ENCODE measurements at regions not wholly inside any gene's neighbourhood (a gene's known extent, or its start where the extent isn't known, plus 50 kb on each side); places are given as distances from the start of the nearest gene placed in this dataset.
A peak's percentile ranks its signal among the peaks of the same experiment; 100 is the strongest.

DNA sequence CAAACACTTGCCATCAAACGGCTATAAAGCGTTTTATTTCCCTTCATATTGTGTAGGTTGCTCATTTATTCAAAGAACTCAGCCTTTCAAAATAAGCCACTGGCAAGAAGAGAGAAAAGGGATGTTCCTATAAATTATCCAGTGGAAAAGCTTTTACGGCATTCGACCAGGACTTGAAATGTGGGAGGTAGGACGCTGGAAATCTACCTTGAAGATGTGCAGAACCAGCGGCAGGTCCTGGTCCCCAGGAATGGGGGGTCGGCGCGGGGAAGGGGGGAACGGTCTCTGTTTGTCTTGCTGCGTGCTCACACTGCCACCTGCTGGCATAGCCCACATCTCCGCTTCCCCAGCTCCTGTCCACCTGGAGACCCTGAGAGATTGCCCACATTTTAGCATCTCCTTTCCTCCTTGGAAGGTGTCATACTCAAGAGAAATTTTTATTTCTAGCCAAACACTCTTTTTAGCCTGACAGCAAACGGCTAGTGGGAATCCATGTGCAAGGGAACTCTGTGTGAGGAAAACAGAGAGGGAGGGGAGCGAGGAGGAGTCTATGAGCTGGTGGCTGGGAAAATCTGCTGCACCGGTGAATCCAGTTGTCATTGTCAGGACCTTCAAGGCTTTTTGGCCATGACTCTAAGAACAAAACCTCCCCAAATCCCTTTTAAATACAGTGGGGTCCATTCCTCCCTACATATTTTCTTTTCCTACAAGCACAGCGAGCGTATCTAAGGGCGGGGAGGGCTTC lies 349.0 kb upstream of the PKDCC start:
- DNase-seq (ENCODE audit: low read depth) = no peak
- TF ChIP-seq, protein P1, sequence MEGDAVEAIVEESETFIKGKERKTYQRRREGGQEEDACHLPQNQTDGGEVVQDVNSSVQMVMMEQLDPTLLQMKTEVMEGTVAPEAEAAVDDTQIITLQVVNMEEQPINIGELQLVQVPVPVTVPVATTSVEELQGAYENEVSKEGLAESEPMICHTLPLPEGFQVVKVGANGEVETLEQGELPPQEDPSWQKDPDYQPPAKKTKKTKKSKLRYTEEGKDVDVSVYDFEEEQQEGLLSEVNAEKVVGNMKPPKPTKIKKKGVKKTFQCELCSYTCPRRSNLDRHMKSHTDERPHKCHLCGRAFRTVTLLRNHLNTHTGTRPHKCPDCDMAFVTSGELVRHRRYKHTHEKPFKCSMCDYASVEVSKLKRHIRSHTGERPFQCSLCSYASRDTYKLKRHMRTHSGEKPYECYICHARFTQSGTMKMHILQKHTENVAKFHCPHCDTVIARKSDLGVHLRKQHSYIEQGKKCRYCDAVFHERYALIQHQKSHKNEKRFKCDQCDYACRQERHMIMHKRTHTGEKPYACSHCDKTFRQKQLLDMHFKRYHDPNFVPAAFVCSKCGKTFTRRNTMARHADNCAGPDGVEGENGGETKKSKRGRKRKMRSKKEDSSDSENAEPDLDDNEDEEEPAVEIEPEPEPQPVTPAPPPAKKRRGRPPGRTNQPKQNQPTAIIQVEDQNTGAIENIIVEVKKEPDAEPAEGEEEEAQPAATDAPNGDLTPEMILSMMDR (IDR thresholded peaks at IDR 0.05; ENCODE audit: control insufficient read depth, insufficient read depth, low read depth, low read length, missing control alignments) = peak; percentile 85
- H3K4me3 ChIP-seq (ENCODE audit: control insufficient read depth, low read depth, low read length) = peak overlapping the region; percentile 8

GRCh38 chr2:41701231-41701630 lies 346.6 kb upstream of the PKDCC start:
- H3K4me3 ChIP-seq (ENCODE audit: control insufficient read depth, low read depth, low read length) = no peak overlapping the region
- DNase-seq (ENCODE audit: low read depth) = no peak
- TF ChIP-seq, protein P1 (IDR thresholded peaks at IDR 0.05; ENCODE audit: control insufficient read depth, insufficient read depth, low read depth, low read length, missing control alignments) = no peak

- no peak for DNase-seq (ENCODE audit: low read depth)
- TF ChIP-seq, protein P1 (IDR thresholded peaks at IDR 0.05; ENCODE audit: control insufficient read depth, insufficient read depth, low read depth, low read length, missing control alignments) = no peak
- H3K4me3 ChIP-seq (ENCODE audit: control insufficient read depth, low read depth, low read length) = no peak overlapping the region
Measured at GRCh38 chr2:41703123-41703522, 344.7 kb upstream of the PKDCC start.

GRCh38 chr2:41705634-41706033 lies 342.2 kb upstream of the PKDCC start:
- no peak overlapping the region for H3K4me3 ChIP-seq (ENCODE audit: control insufficient read depth, low read depth, low read length)
- TF ChIP-seq, protein P1 (IDR thresholded peaks at IDR 0.05; ENCODE audit: control insufficient read depth, insufficient read depth, low read depth, low read length, missing control alignments) = no peak
- no peak for DNase-seq (ENCODE audit: low read depth)

GRCh38 chr2:41706286-41706685 lies 341.5 kb upstream of the PKDCC start:
- DNase-seq (ENCODE audit: low read depth) = no peak
- TF ChIP-seq, protein P1 (IDR thresholded peaks at IDR 0.05; ENCODE audit: control insufficient read depth, insufficient read depth, low read depth, low read length, missing control alignments) = no peak
- no peak overlapping the region for H3K4me3 ChIP-seq (ENCODE audit: control insufficient read depth, low read depth, low read length)

DNA sequence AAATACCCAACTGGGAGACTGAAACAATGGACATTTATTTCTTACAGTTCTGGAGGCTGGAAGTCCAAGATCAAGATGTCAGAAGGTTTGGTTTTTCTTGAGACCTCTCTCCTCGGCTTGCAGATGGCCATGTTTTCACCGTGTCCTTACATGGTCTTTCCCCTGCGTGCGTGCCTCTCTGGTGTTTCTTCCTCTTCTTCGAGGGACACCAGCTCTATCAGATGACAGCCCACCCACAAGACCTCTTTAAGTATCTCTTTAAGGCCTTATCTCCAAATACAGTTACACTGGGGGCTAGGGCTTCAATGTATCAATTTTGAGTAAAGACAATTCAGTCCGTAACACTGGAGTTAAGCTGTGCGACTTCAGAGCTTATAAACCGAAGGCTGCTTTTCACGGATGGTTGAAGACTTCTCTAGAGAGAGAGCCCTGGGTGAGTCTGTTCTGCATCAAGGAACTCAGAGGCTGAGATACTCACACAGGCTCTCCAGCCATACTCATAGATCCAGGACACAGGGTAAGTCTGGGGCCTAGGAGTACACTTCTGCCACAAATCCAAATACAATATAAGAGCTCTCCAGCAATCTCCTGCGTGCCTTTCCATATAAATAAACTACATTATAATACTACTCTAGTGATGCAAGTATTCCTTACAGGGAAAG lies 339.9 kb upstream of the PKDCC start:
- TF ChIP-seq, protein P1 (IDR thresholded peaks at IDR 0.05; ENCODE audit: control insufficient read depth, insufficient read depth, low read depth, low read length, missing control alignments) = no peak
- no peak for DNase-seq (ENCODE audit: low read depth)

More for the DNA sequence above, 339.9 kb upstream of the PKDCC start:
- H3K4me3 ChIP-seq (ENCODE audit: control insufficient read depth, low read depth, low read length) = no peak overlapping the region
